HepG2 (cell line): ENCODE measurements at regions not wholly inside any gene's neighbourhood (a gene's known extent, or its start where the extent isn't known, plus 50 kb on each side); places are given as distances from the start of the nearest gene placed in this dataset.

Experiments used
- ATAC-seq: fragments of 200-7000 bp; cut with Tn5 transposase; 3 replicates; pipeline ENCODE4 v1.9.1; 2020; ENCODE audit warnings: mild to moderate bottlenecking, moderate library complexity
- BruUV-seq: library from RNA; stranded (reverse); fragments of 400-500 nt; replicated peaks from 2 replicates; lab custom pipeline; 2021; lab: Mats Ljungman, UMichigan
- CTCF ChIA-PET: fragments of 300-600 bp; formaldehyde crosslinking; extraction: SDS; loops from one replicate; lab custom pipeline; 2021; ENCODE audit warnings: low total read pairs, inconsistent platforms, low intra/inter-chr PET ratio; lab: Yijun Ruan, JAX
- POLR2A ChIA-PET: fragments of 350-600 bp; sonication (Branson Sonifier 250); formaldehyde crosslinking; loops from one replicate; lab custom pipeline; 2020; ENCODE audit warnings: antibody characterized with exemption, inconsistent platforms; lab: Yijun Ruan, JAX
- DNase-seq: peaks from one replicate; pipeline ENCODE4 v3.0.0-alpha.2; 2015; ENCODE audit warnings: low spot score
- FAIRE-seq: peaks from 3 replicates; lab custom pipeline; 2011; peaks lifted over from hg19 to GRCh38; lab: Jason Lieb, UNC
- H2AFZ ChIP-seq: one replicate; pipeline ENCODE4 v1.6.1; 2011; ENCODE audit warnings: low read length, inconsistent platforms
- H3K27ac ChIP-seq: fragments of 300-600 bp; 3 replicates; pipeline ENCODE4 v1.8.0; 2011; ENCODE audit warnings: mixed run types, mild to moderate bottlenecking, mixed read lengths, low read length, inconsistent platforms; ENCODE audit not compliant: insufficient read depth; ENCODE audit errors: extremely low read length
- H3K27me3 ChIP-seq, 2 experiments: fragments of 200-600 bp in 1 of 2; 2 replicates in 1 of 2; 3 replicates in 1 of 2; pipeline versions ENCODE4 v1.6.0 to v1.8.0; 2011; ENCODE audit warnings: low read length in 2 of 2, mild to moderate bottlenecking in 2 of 2, moderate library complexity in 2 of 2, inconsistent platforms in 1 of 2; ENCODE audit not compliant: insufficient read depth in 2 of 2, control insufficient read depth in 1 of 2
- H3K36me3 ChIP-seq, 2 experiments: fragments of 200-600 bp in 1 of 2; replicated peaks in 1 of 2; 2 replicates in 1 of 2; 3 replicates in 1 of 2; pipeline versions ENCODE4 v1.5.1 to v1.8.0; 2011; ENCODE audit warnings: low read length in 2 of 2, inconsistent platforms in 1 of 2; ENCODE audit not compliant: insufficient read depth in 2 of 2, control insufficient read depth in 1 of 2
- H3K4me1 ChIP-seq: 2 replicates; pipeline ENCODE4 v1.5.1; 2012; ENCODE audit warnings: low read length, inconsistent platforms; ENCODE audit not compliant: insufficient read depth
- H3K4me2 ChIP-seq: 2 replicates; pipeline ENCODE4 v1.6.0; 2011; ENCODE audit warnings: low read depth, low read length, inconsistent platforms
- H3K4me3 ChIP-seq, 3 experiments: fragments of 200-600 bp in 1 of 3; sonication (generic), shearing (Covaris generic) in 1 of 3; replicated peaks in 1 of 3; 2 replicates each; pipeline ENCODE4 v1.5.1; 2011 to 2016; ENCODE audit warnings: low read length in 3 of 3, inconsistent platforms in 2 of 3, low read depth in 2 of 3, mild to moderate bottlenecking in 2 of 3, control low read depth in 1 of 3, mixed read lengths in 1 of 3; ENCODE audit not compliant: insufficient read depth in 1 of 3
- H3K79me2 ChIP-seq: one replicate; pipeline ENCODE4 v1.6.1; 2011; ENCODE audit warnings: low read length, inconsistent platforms; ENCODE audit not compliant: insufficient read depth
- H3K9ac ChIP-seq: 2 replicates; pipeline ENCODE4 v1.6.0; 2011; ENCODE audit warnings: mild to moderate bottlenecking, low read depth, low read length, inconsistent platforms; ENCODE audit not compliant: insufficient read depth
- H3K9me3 ChIP-seq: 2 replicates; pipeline ENCODE4 v1.5.1; 2012; ENCODE audit warnings: mild to moderate bottlenecking, low read length
- H4K20me1 ChIP-seq: 2 replicates; pipeline ENCODE4 v1.6.0; 2011; ENCODE audit warnings: inconsistent platforms, mild to moderate bottlenecking, low read length, moderate library complexity; ENCODE audit not compliant: insufficient read depth
- ESRRA ChIP-seq: sonication (generic); formaldehyde crosslinking; IDR thresholded peaks from 2 replicates; pipeline ENCODE4 v1.5.1; 2020; ENCODE audit warnings: mild to moderate bottlenecking, low read depth, missing genetic modification reagents
- FOXA1 ChIP-seq, 2 experiments: fragments of 450-650 bp in 1 of 2; sonication (generic) in 1 of 2; formaldehyde crosslinking in 1 of 2; IDR thresholded peaks; 2 replicates each; pipeline versions ENCODE4 v1.4.0 to v1.6.1; 2016 to 2020; ENCODE audit warnings: missing genetic modification reagents in 1 of 2
- GABPB1 ChIP-seq: IDR thresholded peaks from 2 replicates; pipeline ENCODE4 v1.6.1; 2016; ENCODE audit warnings: mild to moderate bottlenecking, missing genetic modification reagents, moderate library complexity, missing compliant biosample characterization
- NCOA2 ChIP-seq: sonication (generic); formaldehyde crosslinking; IDR thresholded peaks from 2 replicates; pipeline ENCODE4 v1.8.0; 2022; ENCODE audit warnings: inconsistent platforms
- NCOA5 ChIP-seq: sonication (generic); formaldehyde crosslinking; IDR thresholded peaks from 2 replicates; pipeline ENCODE4 v1.4.0; 2020; ENCODE audit warnings: missing genetic modification reagents
- NFIB ChIP-seq: sonication (generic); formaldehyde crosslinking; IDR thresholded peaks from 2 replicates; pipeline ENCODE4 v1.9.0; 2021; ENCODE audit warnings: missing genetic modification reagents, mild to moderate bottlenecking, borderline replicate concordance
- PAX8 ChIP-seq: sonication (generic); formaldehyde crosslinking; IDR thresholded peaks from 2 replicates; pipeline ENCODE4 v1.8.0; 2022; ENCODE audit warnings: mild to moderate bottlenecking, missing genetic modification reagents, borderline replicate concordance
- RFXAP ChIP-seq: sonication (generic); formaldehyde crosslinking; IDR thresholded peaks from 2 replicates; pipeline ENCODE4 v1.4.0; 2020; ENCODE audit warnings: missing genetic modification reagents, borderline replicate concordance
- RXRA ChIP-seq: sonication (generic); formaldehyde crosslinking; IDR thresholded peaks from 2 replicates; pipeline ENCODE4 v1.5.1; 2020; ENCODE audit warnings: missing genetic modification reagents
- SP5 ChIP-seq: IDR thresholded peaks from 2 replicates; pipeline ENCODE4 v1.6.1; 2016; ENCODE audit warnings: low read depth, borderline replicate concordance
- SPEN ChIP-seq: sonication (generic); formaldehyde crosslinking; IDR thresholded peaks from 2 replicates; pipeline ENCODE4 v1.5.1; 2020; ENCODE audit warnings: low read depth, mild to moderate bottlenecking, missing genetic modification reagents
- YY1 ChIP-seq: IDR thresholded peaks from 2 replicates; pipeline ENCODE4 v1.6.1; 2011; ENCODE audit warnings: low read length, low read depth, moderate library complexity, mild to moderate bottlenecking; ENCODE audit not compliant: insufficient read depth, insufficient replicate concordance
- ZNF460 ChIP-seq: sonication (generic); formaldehyde crosslinking; IDR thresholded peaks from 2 replicates; pipeline ENCODE4 v1.5.1; 2020; ENCODE audit warnings: missing genetic modification reagents, mild to moderate bottlenecking, borderline replicate concordance
- ZNF562 ChIP-seq: sonication (generic); formaldehyde crosslinking; IDR thresholded peaks from 2 replicates; pipeline ENCODE4 v1.8.0; 2022; ENCODE audit warnings: missing genetic modification reagents, borderline replicate concordance
- ZSCAN9 ChIP-seq: IDR thresholded peaks from 2 replicates; pipeline ENCODE4 v1.6.1; 2016; ENCODE audit warnings: borderline replicate concordance
- WGBS: methylation state at CpG from one replicate; pipeline ENCODE4 v1.1.6; 2017; ENCODE audit warnings: low lambda C conversion rate; 5-methylcytosine and 5-hydroxymethylcytosine counted together
- in situ Hi-C: cut with HindIII; loops from 2 replicates; pipeline ENCODE4 v1.10.0; 2017; ENCODE audit warnings: low pct_unique_long_range_greater_than_20kb; ENCODE audit not compliant: extremely low pct_ligation_motif_present
- intact Hi-C: fragments of 100-400 bp; cut with micrococcal nuclease; formaldehyde crosslinking; loops from one replicate; pipeline ENCODE4 v1.10.0; 2022; ENCODE audit not compliant: unreplicated experiment
- TF ChIP-seq, protein P1 (sequence below): IDR thresholded peaks from 2 replicates; pipeline ENCODE4 v1.6.1; 2018; ENCODE audit warnings: missing genetic modification reagents
- TF ChIP-seq, protein P2 (sequence below): IDR thresholded peaks from 2 replicates; pipeline ENCODE4 v1.4.0; 2020; ENCODE audit warnings: mild to moderate bottlenecking, missing genetic modification reagents
- TF ChIP-seq, protein P3 (sequence below): sonication (generic); formaldehyde crosslinking; IDR thresholded peaks from 2 replicates; pipeline ENCODE4 v1.4.0; 2020; ENCODE audit warnings: missing genetic modification reagents

DNA sequence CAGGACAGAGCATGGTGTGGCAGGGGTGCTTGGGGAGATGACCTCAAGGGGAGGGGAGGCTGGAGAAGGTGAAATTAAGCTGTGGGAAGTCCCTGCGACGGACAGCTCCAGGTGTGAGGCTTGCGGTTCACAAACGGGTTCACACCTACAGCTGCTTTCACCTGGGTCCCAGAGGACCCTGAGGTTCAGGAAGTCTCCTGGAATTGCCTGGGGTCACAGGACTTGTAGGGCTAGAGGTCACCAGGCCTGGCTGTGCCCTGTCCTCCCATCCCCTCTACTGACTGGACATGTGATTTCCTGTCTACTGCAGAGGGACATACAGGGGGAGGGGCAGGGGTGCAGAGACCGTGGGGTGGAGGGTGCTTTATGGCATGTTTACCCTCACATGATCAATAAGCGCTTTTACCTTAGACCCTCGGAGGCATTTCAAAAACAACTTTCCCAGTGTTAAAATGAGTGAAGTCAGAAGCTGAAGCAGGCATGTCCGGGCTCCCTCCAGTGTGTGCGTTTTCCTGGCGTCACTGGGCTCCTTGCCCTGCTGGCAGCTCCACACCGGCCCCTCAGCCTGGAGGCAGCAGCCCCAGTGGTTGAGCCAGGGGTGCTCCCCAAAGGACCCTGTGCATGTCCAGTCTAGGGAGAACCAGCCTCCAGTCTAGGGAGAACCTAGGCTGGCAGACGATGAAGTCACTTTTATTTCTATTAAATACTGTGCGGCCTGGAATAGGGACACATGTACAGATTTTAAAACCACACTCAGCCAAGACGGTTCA lies 66.6 kb upstream of the IGFBP3 start:
- Histone ChIP-seq H3K27ac (peak overlapping the region; percentile 62), H3K4me3 (no peak overlapping the region), H3K4me1 (peaks cover 94% of the 10 kb centered on the region), H3K79me2 (no peaks in the 10 kb centered on the region), H3K9ac (peak overlapping the region; percentile 39; the same call in 1 of the 2 replicates), H3K27me3 (no peaks in the 10 kb centered on the region), H4K20me1 (no peaks in the 10 kb centered on the region), H2AFZ (no peak overlapping the region), H3K9me3 (no peaks in the 10 kb centered on the region), H3K36me3 (no peaks in the 10 kb centered on the region), H3K4me2 (peak overlapping the region; percentile 45)
- in situ Hi-C loops = no loop called here
- ATAC-seq = peak; percentile 74
- BruUV-seq = no TSS peak
- POLR2A ChIA-PET = interaction anchor here (1.0 to 8.9 kb wide), 4 partner anchors 14 to 106 kb away, joined by 3 to 70 read pairs (median 4); partner anchors contain the start of gene IGFBP1
- 7% methylated on average over 7 of the region's 14 CpGs for WGBS
- peak; percentile 46 for DNase-seq
- FAIRE-seq = no peak
- CTCF ChIA-PET = no interaction called here
- intact Hi-C loops = loop anchor here (2.0 kb wide), 1 partner anchor 13 kb away; no protein-coding TSS in a partner anchor
- no peak for TF ChIP-seq YY1
- TF ChIP-seq ZSCAN9 (CRISPR knock-in tag) = no peak
- TF ChIP-seq PAX8 (CRISPR knock-in tag) = no peak
- no peak for TF ChIP-seq NCOA5 (CRISPR knock-in tag)
- TF ChIP-seq ESRRA (CRISPR knock-in tag) = peak; percentile 70; the same call in 1 of the 2 replicates
- no peak for TF ChIP-seq NFIB (CRISPR knock-in tag)
- TF ChIP-seq SP5 = peak; percentile 72
- no peak for TF ChIP-seq FOXA1 (IDR thresholded peaks at IDR 0.05)
- no peak; the same call in 1 of the 2 replicates for TF ChIP-seq FOXA1 (CRISPR knock-in tag; IDR thresholded peaks at IDR 0.05)
- TF ChIP-seq, protein P1, sequence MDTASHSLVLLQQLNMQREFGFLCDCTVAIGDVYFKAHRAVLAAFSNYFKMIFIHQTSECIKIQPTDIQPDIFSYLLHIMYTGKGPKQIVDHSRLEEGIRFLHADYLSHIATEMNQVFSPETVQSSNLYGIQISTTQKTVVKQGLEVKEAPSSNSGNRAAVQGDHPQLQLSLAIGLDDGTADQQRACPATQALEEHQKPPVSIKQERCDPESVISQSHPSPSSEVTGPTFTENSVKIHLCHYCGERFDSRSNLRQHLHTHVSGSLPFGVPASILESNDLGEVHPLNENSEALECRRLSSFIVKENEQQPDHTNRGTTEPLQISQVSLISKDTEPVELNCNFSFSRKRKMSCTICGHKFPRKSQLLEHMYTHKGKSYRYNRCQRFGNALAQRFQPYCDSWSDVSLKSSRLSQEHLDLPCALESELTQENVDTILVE (CRISPR knock-in tag) = no peak
- no peak for TF ChIP-seq SPEN (CRISPR knock-in tag)
- peak; percentile 76 for TF ChIP-seq RXRA (CRISPR knock-in tag)
- no peak for TF ChIP-seq ZNF460
- TF ChIP-seq, protein P2, sequence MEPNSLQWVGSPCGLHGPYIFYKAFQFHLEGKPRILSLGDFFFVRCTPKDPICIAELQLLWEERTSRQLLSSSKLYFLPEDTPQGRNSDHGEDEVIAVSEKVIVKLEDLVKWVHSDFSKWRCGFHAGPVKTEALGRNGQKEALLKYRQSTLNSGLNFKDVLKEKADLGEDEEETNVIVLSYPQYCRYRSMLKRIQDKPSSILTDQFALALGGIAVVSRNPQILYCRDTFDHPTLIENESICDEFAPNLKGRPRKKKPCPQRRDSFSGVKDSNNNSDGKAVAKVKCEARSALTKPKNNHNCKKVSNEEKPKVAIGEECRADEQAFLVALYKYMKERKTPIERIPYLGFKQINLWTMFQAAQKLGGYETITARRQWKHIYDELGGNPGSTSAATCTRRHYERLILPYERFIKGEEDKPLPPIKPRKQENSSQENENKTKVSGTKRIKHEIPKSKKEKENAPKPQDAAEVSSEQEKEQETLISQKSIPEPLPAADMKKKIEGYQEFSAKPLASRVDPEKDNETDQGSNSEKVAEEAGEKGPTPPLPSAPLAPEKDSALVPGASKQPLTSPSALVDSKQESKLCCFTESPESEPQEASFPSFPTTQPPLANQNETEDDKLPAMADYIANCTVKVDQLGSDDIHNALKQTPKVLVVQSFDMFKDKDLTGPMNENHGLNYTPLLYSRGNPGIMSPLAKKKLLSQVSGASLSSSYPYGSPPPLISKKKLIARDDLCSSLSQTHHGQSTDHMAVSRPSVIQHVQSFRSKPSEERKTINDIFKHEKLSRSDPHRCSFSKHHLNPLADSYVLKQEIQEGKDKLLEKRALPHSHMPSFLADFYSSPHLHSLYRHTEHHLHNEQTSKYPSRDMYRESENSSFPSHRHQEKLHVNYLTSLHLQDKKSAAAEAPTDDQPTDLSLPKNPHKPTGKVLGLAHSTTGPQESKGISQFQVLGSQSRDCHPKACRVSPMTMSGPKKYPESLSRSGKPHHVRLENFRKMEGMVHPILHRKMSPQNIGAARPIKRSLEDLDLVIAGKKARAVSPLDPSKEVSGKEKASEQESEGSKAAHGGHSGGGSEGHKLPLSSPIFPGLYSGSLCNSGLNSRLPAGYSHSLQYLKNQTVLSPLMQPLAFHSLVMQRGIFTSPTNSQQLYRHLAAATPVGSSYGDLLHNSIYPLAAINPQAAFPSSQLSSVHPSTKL = peak; percentile 82
- TF ChIP-seq, protein P3, sequence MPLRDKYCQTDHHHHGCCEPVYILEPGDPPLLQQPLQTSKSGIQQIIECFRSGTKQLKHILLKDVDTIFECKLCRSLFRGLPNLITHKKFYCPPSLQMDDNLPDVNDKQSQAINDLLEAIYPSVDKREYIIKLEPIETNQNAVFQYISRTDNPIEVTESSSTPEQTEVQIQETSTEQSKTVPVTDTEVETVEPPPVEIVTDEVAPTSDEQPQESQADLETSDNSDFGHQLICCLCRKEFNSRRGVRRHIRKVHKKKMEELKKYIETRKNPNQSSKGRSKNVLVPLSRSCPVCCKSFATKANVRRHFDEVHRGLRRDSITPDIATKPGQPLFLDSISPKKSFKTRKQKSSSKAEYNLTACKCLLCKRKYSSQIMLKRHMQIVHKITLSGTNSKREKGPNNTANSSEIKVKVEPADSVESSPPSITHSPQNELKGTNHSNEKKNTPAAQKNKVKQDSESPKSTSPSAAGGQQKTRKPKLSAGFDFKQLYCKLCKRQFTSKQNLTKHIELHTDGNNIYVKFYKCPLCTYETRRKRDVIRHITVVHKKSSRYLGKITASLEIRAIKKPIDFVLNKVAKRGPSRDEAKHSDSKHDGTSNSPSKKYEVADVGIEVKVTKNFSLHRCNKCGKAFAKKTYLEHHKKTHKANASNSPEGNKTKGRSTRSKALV (CRISPR knock-in tag) = no peak
- TF ChIP-seq RFXAP = no peak
- no peak for TF ChIP-seq ZNF562 (CRISPR knock-in tag)
- peak; percentile 76 for TF ChIP-seq GABPB1 (CRISPR knock-in tag)
- peak; percentile 74; the same call in 1 of the 2 replicates for TF ChIP-seq NCOA2 (CRISPR knock-in tag)
